ENCODE measurements at regions not wholly inside any gene's neighbourhood (a gene's known extent, or its start where the extent isn't known, plus 50 kb on each side); places are given as distances from the start of the nearest gene placed in this dataset.

- Histone ChIP-seq H3K27ac (no peak overlapping the region), H3K4me1 (no peaks in the 10 kb centered on the region), H3K4me3 (no peak overlapping the region), H3K36me3 (ENCODE audit: low read depth, missing control alignments) (no peaks in the 10 kb centered on the region), H3K27me3 (no peaks in the 10 kb centered on the region), H3K9me3 (no peaks in the 10 kb centered on the region)
- TF ChIP-seq, protein P1, sequence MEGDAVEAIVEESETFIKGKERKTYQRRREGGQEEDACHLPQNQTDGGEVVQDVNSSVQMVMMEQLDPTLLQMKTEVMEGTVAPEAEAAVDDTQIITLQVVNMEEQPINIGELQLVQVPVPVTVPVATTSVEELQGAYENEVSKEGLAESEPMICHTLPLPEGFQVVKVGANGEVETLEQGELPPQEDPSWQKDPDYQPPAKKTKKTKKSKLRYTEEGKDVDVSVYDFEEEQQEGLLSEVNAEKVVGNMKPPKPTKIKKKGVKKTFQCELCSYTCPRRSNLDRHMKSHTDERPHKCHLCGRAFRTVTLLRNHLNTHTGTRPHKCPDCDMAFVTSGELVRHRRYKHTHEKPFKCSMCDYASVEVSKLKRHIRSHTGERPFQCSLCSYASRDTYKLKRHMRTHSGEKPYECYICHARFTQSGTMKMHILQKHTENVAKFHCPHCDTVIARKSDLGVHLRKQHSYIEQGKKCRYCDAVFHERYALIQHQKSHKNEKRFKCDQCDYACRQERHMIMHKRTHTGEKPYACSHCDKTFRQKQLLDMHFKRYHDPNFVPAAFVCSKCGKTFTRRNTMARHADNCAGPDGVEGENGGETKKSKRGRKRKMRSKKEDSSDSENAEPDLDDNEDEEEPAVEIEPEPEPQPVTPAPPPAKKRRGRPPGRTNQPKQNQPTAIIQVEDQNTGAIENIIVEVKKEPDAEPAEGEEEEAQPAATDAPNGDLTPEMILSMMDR (IDR thresholded peaks at IDR 0.05) = no peak
- TF ChIP-seq POLR2A (IDR thresholded peaks at IDR 0.05) = no peak
- intact Hi-C loops (cut with DNase I; ENCODE audit: low total_unique reads) = no loop called here
- no peak for DNase-seq
- 86 to 91% methylated on average over 2 of the region's 2 CpGs for WGBS, 2 donors
These were observed 585.0 kb upstream of the LRATD1 start for GRCh38 chr2:14047491-14047890.

DNA sequence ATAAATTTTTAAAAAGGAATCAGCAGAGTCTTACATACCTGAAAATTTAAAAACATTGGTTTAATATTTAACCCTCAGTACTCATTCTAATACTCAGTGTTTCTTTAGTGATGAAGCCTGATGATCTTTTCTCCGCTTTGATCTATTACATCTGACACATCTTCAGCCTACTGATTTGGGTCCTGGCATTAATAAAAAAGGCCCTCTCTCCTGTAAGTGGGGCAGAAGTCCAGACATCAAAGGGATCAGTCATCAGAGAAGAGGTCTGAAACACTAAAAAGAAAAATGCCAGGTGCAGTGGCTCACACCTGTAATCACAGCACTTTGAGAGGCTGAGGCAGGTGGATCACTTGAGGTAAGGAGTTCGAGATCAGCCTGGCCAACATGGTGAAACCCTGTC lies 581.1 kb upstream of the LRATD1 start:
- H3K27ac ChIP-seq = no peak overlapping the region
- no peak overlapping the region for H3K4me3 ChIP-seq
- no peaks in the 10 kb centered on the region for H3K4me1 ChIP-seq
- WGBS, 2 donors = 64 to 94% methylated on average over 2 of the region's 2 CpGs
- TF ChIP-seq POLR2A (IDR thresholded peaks at IDR 0.05) = no peak
- TF ChIP-seq, protein P1 (IDR thresholded peaks at IDR 0.05) = no peak
- H3K27me3 ChIP-seq = no peaks in the 10 kb centered on the region
- DNase-seq = no peak
- H3K9me3 ChIP-seq = no peaks in the 10 kb centered on the region
- H3K36me3 ChIP-seq (ENCODE audit: low read depth, missing control alignments) = no peaks in the 10 kb centered on the region
- intact Hi-C loops (cut with DNase I; ENCODE audit: low total_unique reads) = no loop called here

DNA sequence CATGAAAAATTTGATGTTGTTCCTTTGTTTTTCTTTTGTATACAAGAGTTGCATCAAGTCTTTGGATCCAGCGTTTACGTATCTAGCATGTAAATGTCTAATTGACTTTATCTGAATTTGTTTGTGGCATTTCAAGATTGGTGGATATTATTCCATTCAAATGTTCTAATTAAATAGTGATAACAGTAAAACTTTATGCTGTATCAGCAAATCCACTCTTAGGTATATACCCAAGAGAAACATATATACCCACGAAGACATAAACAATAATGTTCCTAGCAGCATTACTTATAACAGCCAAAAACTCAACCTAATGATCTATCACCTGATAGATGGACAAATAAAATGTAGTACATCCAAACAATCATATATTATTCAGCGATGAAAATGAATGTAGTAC lies 579.4 kb upstream of the LRATD1 start:
- Histone ChIP-seq H3K9me3 (no peaks in the 10 kb centered on the region), H3K4me1 (no peaks in the 10 kb centered on the region), H3K4me3 (no peak overlapping the region), H3K27ac (no peak overlapping the region), H3K36me3 (ENCODE audit: low read depth, missing control alignments) (no peaks in the 10 kb centered on the region), H3K27me3 (no peaks in the 10 kb centered on the region)
- no peak for DNase-seq
- 91 to 95% methylated on average over 4 of the region's 4 CpGs for WGBS, 2 donors
- TF ChIP-seq POLR2A (IDR thresholded peaks at IDR 0.05) = no peak
- TF ChIP-seq, protein P1 (IDR thresholded peaks at IDR 0.05) = no peak
- intact Hi-C loops (cut with DNase I; ENCODE audit: low total_unique reads) = no loop called here

GRCh38 chr2:14064346-14064745 lies 568.2 kb upstream of the LRATD1 start:
- TF ChIP-seq, protein P1 (IDR thresholded peaks at IDR 0.05) = no peak
- no peak for TF ChIP-seq POLR2A (IDR thresholded peaks at IDR 0.05)
- WGBS, 2 donors = 88 to 92% methylated on average over 2 of the region's 2 CpGs
- intact Hi-C loops (cut with DNase I; ENCODE audit: low total_unique reads) = no loop called here
- no peak for DNase-seq
- no peak overlapping the region for H3K27ac ChIP-seq
- H3K36me3 ChIP-seq (ENCODE audit: low read depth, missing control alignments) = no peaks in the 10 kb centered on the region
- H3K9me3 ChIP-seq = no peaks in the 10 kb centered on the region
- no peaks in the 10 kb centered on the region for H3K4me1 ChIP-seq
- no peaks in the 10 kb centered on the region for H3K27me3 ChIP-seq
- no peak overlapping the region for H3K4me3 ChIP-seq

DNA sequence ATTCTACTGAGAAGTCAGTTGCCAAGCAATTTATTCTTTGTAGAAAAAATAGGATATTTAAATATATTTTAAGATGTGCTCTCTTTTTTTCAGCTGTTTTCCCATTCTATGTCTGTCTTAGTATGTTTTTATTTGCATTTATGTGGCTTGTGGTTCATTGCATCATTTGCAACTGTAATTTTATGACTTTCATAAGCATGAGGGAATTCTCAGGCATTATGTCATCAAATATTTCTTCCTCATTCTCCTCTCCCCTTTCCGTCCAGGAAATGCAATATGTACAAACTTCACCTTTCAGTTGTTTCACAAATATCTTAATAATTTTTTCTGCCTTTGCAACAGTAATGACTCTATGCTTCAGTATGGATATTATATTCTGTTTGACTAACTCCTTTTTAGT lies 560.2 kb upstream of the LRATD1 start:
- no peak overlapping the region for H3K27ac ChIP-seq
- H3K36me3 ChIP-seq (ENCODE audit: low read depth, missing control alignments) = no peaks in the 10 kb centered on the region
- H3K9me3 ChIP-seq = no peaks in the 10 kb centered on the region
- intact Hi-C loops (cut with DNase I; ENCODE audit: low total_unique reads) = no loop called here
- no peaks in the 10 kb centered on the region for H3K4me1 ChIP-seq
- DNase-seq = no peak
- no peak overlapping the region for H3K4me3 ChIP-seq
- 70 to 86% methylated on average over 1 of the region's 1 CpG for WGBS, 2 donors
- TF ChIP-seq, protein P1 (IDR thresholded peaks at IDR 0.05) = no peak
- TF ChIP-seq POLR2A (IDR thresholded peaks at IDR 0.05) = no peak
- H3K27me3 ChIP-seq = no peaks in the 10 kb centered on the region

Data from testis (tissue), 2 donors.